ENCODE measurements at regions not wholly inside any gene's neighbourhood (a gene's known extent, or its start where the extent isn't known, plus 50 kb on each side); places are given as distances from the start of the nearest gene placed in this dataset.

- TF ChIP-seq POLR2AphosphoS5 (IDR thresholded peaks at IDR 0.05; ENCODE audit: borderline replicate concordance, low read depth, low read length), result no peak
- TF ChIP-seq EZH2 (IDR thresholded peaks at IDR 0.05), result no peak
Observed at GRCh38 chr11:28961726-28962125, 853.5 kb downstream of the METTL15 start.
